H1 (cell line): ENCODE measurements at regions not wholly inside any gene's neighbourhood (a gene's known extent, or its start where the extent isn't known, plus 50 kb on each side); places are given as distances from the start of the nearest gene placed in this dataset.

Experiments used
- MAFK ChIP-seq: IDR thresholded peaks from 2 replicates; pipeline ENCODE4 v1.6.1; 2012; ENCODE audit warnings: low read depth, mild to moderate bottlenecking, improper control_type of control experiment, low read length
- POU5F1 ChIP-seq: IDR thresholded peaks from 2 replicates; pipeline ENCODE4 v1.6.1; 2011; ENCODE audit warnings: low read depth, mild to moderate bottlenecking, low read length, moderate library complexity
- RFX5 ChIP-seq: IDR thresholded peaks from 2 replicates; pipeline ENCODE4 v1.6.1; 2011; ENCODE audit warnings: low read depth, low read length, improper control_type of control experiment, borderline replicate concordance
- RXRA ChIP-seq: IDR thresholded peaks from 2 replicates; pipeline ENCODE4 v1.6.1; 2011; ENCODE audit warnings: low read depth, mild to moderate bottlenecking, low read length, moderate library complexity; ENCODE audit not compliant: insufficient read depth
- TBP ChIP-seq: IDR thresholded peaks from 2 replicates; pipeline ENCODE4 v1.6.1; 2011; ENCODE audit warnings: low read depth, low read length, improper control_type of control experiment
- TF ChIP-seq, protein P1 (sequence below): IDR thresholded peaks from 2 replicates; pipeline ENCODE4 v1.6.1; 2012; ENCODE audit warnings: inconsistent platforms

DNA sequence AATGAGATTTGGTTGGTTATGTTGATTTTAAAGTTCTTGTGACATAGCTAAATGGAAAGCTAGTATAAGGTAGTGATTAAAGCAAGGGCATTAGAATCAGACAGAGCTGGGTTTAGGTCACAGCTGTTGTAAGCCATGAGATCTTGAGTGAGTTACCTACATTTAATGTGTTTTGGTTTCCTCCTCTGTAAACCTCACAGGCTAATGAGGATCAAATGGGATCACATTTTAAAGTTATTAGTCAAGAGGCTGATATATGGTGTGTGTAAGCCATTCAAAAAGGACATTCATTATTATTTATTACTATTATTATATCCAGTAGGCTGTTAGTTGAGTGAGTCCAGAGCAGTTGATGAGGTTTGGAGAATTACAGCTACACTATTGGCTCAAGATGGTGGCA lies 416.2 kb downstream of the IRS1 start (continued):
- TF ChIP-seq MAFK (no peak), TBP (no peak), POU5F1 (no peak), RFX5 (no peak), RXRA (no peak)
- TF ChIP-seq, protein P1, sequence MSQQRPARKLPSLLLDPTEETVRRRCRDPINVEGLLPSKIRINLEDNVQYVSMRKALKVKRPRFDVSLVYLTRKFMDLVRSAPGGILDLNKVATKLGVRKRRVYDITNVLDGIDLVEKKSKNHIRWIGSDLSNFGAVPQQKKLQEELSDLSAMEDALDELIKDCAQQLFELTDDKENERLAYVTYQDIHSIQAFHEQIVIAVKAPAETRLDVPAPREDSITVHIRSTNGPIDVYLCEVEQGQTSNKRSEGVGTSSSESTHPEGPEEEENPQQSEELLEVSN, result no peak
- TF ChIP-seq, all 59 proteins: peak for 0
